IMR-90 (cell line): ENCODE measurements at regions not wholly inside any gene's neighbourhood (a gene's known extent, or its start where the extent isn't known, plus 50 kb on each side); places are given as distances from the start of the nearest gene placed in this dataset.

Source experiments
- ATAC-seq: fragments of 200-7000 bp; cut with Tn5 transposase; 2 replicates; pipeline ENCODE4 v1.9.1; 2020; ENCODE audit warnings: low read depth, mild to moderate bottlenecking, moderate library complexity
- BruUV-seq: library from RNA; stranded (reverse); fragments of 400-500 nt; replicated peaks from 2 replicates; lab custom pipeline; 2021; lab: Mats Ljungman, UMichigan
- CTCF ChIA-PET: fragments of 300-600 bp; formaldehyde crosslinking; extraction: SDS; loops from one replicate; lab custom pipeline; 2021; ENCODE audit warnings: antibody characterized with exemption; lab: Yijun Ruan, JAX
- POLR2A ChIA-PET: fragments of 300-600 bp; sonication (Branson Sonifier 250); formaldehyde crosslinking; loops from one replicate; lab custom pipeline; 2022; ENCODE audit warnings: antibody characterized with exemption; ENCODE audit not compliant: unreplicated experiment; lab: Charles Lee
- DNase-seq: peaks from one replicate; pipeline ENCODE4 v3.0.0; 2013
- H2AFZ ChIP-seq: replicated peaks from 2 replicates; pipeline ENCODE3; 2013; ENCODE audit warnings: low read length, mild to moderate bottlenecking; ENCODE audit not compliant: poor library complexity
- H2AK5ac ChIP-seq: 2 replicates; pipeline ENCODE4 v1.6.1; 2013; ENCODE audit warnings: low read depth, low read length, inconsistent platforms
- H2AK9ac ChIP-seq: replicated peaks from 2 replicates; pipeline ENCODE3; 2013; ENCODE audit warnings: mild to moderate bottlenecking, low read depth, low read length, moderate library complexity; ENCODE audit not compliant: poor library complexity
- H2BK120ac ChIP-seq: 2 replicates; pipeline ENCODE4 v1.6.1; 2013; ENCODE audit warnings: low read depth, low read length, inconsistent platforms
- H2BK15ac ChIP-seq: 3 replicates; pipeline ENCODE4 v1.6.1; 2013; ENCODE audit warnings: low read depth, low read length, inconsistent platforms
- H2BK20ac ChIP-seq: 2 replicates; pipeline ENCODE4 v1.6.1; 2013; ENCODE audit warnings: low read depth, mild to moderate bottlenecking, inconsistent platforms, low read length, moderate library complexity
- H2BK5ac ChIP-seq: 2 replicates; pipeline ENCODE4 v1.6.1; 2013; ENCODE audit warnings: mild to moderate bottlenecking, low read depth, low read length, inconsistent platforms; ENCODE audit not compliant: poor library complexity, severe bottlenecking
- H3K14ac ChIP-seq: replicated peaks from 2 replicates; pipeline ENCODE4 v1.6.1; 2013; ENCODE audit warnings: low read depth, low read length, inconsistent platforms
- H3K18ac ChIP-seq: 2 replicates; pipeline ENCODE4 v1.6.1; 2013; ENCODE audit warnings: low read depth, low read length, control low read depth
- H3K23ac ChIP-seq: 2 replicates; pipeline ENCODE4 v1.6.1; 2013; ENCODE audit warnings: low read depth, low read length, inconsistent platforms
- H3K27ac ChIP-seq: 2 replicates; pipeline ENCODE4 v1.5.1; 2013; ENCODE audit warnings: mild to moderate bottlenecking, control low read depth, low read length; ENCODE audit not compliant: insufficient read depth
- H3K27me3 ChIP-seq: 2 replicates; pipeline ENCODE4 v1.6.1; 2013; ENCODE audit warnings: low read length; ENCODE audit not compliant: control insufficient read depth, insufficient read depth
- H3K36me3 ChIP-seq: 2 replicates; pipeline ENCODE4 v1.6.1; 2013; ENCODE audit warnings: low read length, mixed read lengths; ENCODE audit not compliant: control insufficient read depth, insufficient read depth
- H3K4ac ChIP-seq: 2 replicates; pipeline ENCODE4 v1.6.1; 2013; ENCODE audit warnings: low read depth, low read length, inconsistent platforms
- H3K4me1 ChIP-seq: 2 replicates; pipeline ENCODE4 v1.6.1; 2013; ENCODE audit warnings: low read length, mixed read lengths; ENCODE audit not compliant: control insufficient read depth, insufficient read depth
- H3K4me2 ChIP-seq: 2 replicates; pipeline ENCODE4 v1.6.1; 2013; ENCODE audit warnings: low read depth, mild to moderate bottlenecking, control low read depth, low read length, moderate library complexity
- H3K4me3 ChIP-seq: 2 replicates; pipeline ENCODE4 v1.5.1; 2013; ENCODE audit warnings: low read depth, mild to moderate bottlenecking, control low read depth, low read length, moderate library complexity; ENCODE audit not compliant: insufficient read depth
- H3K56ac ChIP-seq: 2 replicates; pipeline ENCODE4 v1.6.1; 2013; ENCODE audit warnings: low read length, inconsistent platforms; ENCODE audit not compliant: insufficient read depth; ENCODE audit errors: extremely low read depth
- H3K79me1 ChIP-seq, 2 experiments: 2 replicates each; pipeline ENCODE4 v1.6.1; 2013; ENCODE audit warnings: low read length in 2 of 2, inconsistent platforms in 1 of 2, low read depth in 1 of 2
- H3K9ac ChIP-seq: 2 replicates; pipeline ENCODE4 v1.6.1; 2013; ENCODE audit warnings: low read depth, low read length, control low read depth
- H3K9me1 ChIP-seq: 2 replicates; pipeline ENCODE4 v1.6.1; 2013; ENCODE audit warnings: low read length, inconsistent platforms; ENCODE audit not compliant: insufficient read depth
- H3K9me3 ChIP-seq: 2 replicates; pipeline ENCODE4 v1.6.1; 2013; ENCODE audit warnings: low read length; ENCODE audit not compliant: control insufficient read depth, insufficient read depth
- H4K20me1 ChIP-seq: 2 replicates; pipeline ENCODE4 v1.6.1; 2013; ENCODE audit warnings: low read length, inconsistent platforms; ENCODE audit not compliant: insufficient read depth
- H4K5ac ChIP-seq: 2 replicates; pipeline ENCODE4 v1.6.1; 2013; ENCODE audit warnings: mild to moderate bottlenecking, low read depth, low read length, control low read depth
- H4K8ac ChIP-seq, 2 experiments: 2 replicates each; pipeline ENCODE4 v1.6.1; 2013; ENCODE audit warnings: low read depth in 2 of 2, low read length in 2 of 2, control low read depth in 1 of 2, inconsistent platforms in 1 of 2
- H4K91ac ChIP-seq: 2 replicates; pipeline ENCODE4 v1.6.1; 2013; ENCODE audit warnings: low read depth, low read length, inconsistent platforms; ENCODE audit not compliant: insufficient read depth
- FOS ChIP-seq: fragments of 150-350 bp; IDR thresholded peaks from 2 replicates; pipeline ENCODE4 v1.6.1; 2016; ENCODE audit warnings: low read depth, low read length
- MAZ ChIP-seq: IDR thresholded peaks from 2 replicates; pipeline ENCODE4 v1.6.1; 2012; ENCODE audit warnings: low read depth, mild to moderate bottlenecking, low read length, improper control_type of control experiment, moderate library complexity, borderline replicate concordance
- WGBS, 2 experiments: methylation state at CpG; one replicate each; pipeline versions ENCODE4 v1.1.5 to v1.1.7; 2013; ENCODE audit warnings: missing lambda C conversion rate in 2 of 2; ENCODE audit not compliant: insufficient read length in 1 of 2; ENCODE audit errors: extremely low coverage in 2 of 2; 5-methylcytosine and 5-hydroxymethylcytosine counted together
- dilution Hi-C: fragments of 300-500 bp; cut with HindIII; formaldehyde crosslinking; loops from one replicate; pipeline ENCODE4 v1.14.3; 2018; ENCODE audit warnings: low sequenced_read_pairs; ENCODE audit not compliant: unreplicated experiment
- in situ Hi-C: fragments of 300-500 bp; cut with MboI; formaldehyde crosslinking; loops from 3 replicates; pipeline ENCODE4 v1.14.3; 2019; ENCODE audit warnings: low sequenced_read_pairs, inconsistent platforms, mixed read lengths
- intact Hi-C: fragments of 100-400 bp; cut with micrococcal nuclease; formaldehyde crosslinking; loops from 2 replicates; pipeline ENCODE4 v1.10.0; 2022

GRCh38 chr7:22589641-22590201 is 89.7 kb upstream of the STEAP1B start:
- POLR2A ChIA-PET: no interaction called here
- peaks cover 11% of the 10 kb centered on the region for H3K4me1 ChIP-seq
- peak overlapping the region; percentile 27; the same call in 1 of the 2 replicates for H2AK5ac ChIP-seq
- H3K18ac ChIP-seq: peak overlapping the region; percentile 16
- H3K9me3 ChIP-seq: no peaks in the 10 kb centered on the region
- peak overlapping the region; percentile 33 for H2AK9ac ChIP-seq
- peak overlapping the region; percentile 53; the same call in 1 of the 2 replicates for H2BK20ac ChIP-seq
- H3K4ac ChIP-seq: peak overlapping the region; percentile 75
- peak overlapping the region; percentile 17; the same call in 1 of the 2 replicates for H4K5ac ChIP-seq
- H4K8ac ChIP-seq: peak overlapping the region in 1 of 2 experiments; percentile 41; a peak in 1 of 4 replicates
- no peaks in the 10 kb centered on the region for H3K79me1 ChIP-seq
- peak; percentile 66 for ATAC-seq
- H4K20me1 ChIP-seq: no peaks in the 10 kb centered on the region
- dilution Hi-C loops: no loop called here
- TF ChIP-seq MAZ: peak; percentile 27; the same call in 1 of the 2 replicates
- no peak for TF ChIP-seq FOS
- peak overlapping the region; percentile 13 for H3K4me2 ChIP-seq
- peak overlapping the region; percentile 71 for H2AFZ ChIP-seq
- peak; percentile 81 for DNase-seq
- peak overlapping the region; percentile 51; the same call in 1 of the 2 replicates for H2BK120ac ChIP-seq
- BruUV-seq: no TSS peak
- H3K36me3 ChIP-seq: no peaks in the 10 kb centered on the region
- intact Hi-C loops: no loop called here
- no peaks in the 10 kb centered on the region for H3K27me3 ChIP-seq
- H3K27ac ChIP-seq: no peak overlapping the region
- H3K56ac ChIP-seq: no peak overlapping the region
- CTCF ChIA-PET: no interaction called here
- H3K14ac ChIP-seq: peak overlapping the region; percentile 57; the same call in 1 of the 2 replicates
- in situ Hi-C loops: no loop called here
- peaks cover 12% of the 10 kb centered on the region; the same call in 1 of the 2 replicates for H3K9me1 ChIP-seq
- H4K91ac ChIP-seq: no peak overlapping the region
- peak overlapping the region; percentile 66; the same call in 1 of the 3 replicates for H2BK15ac ChIP-seq
- H3K9ac ChIP-seq: no peak overlapping the region
- H2BK5ac ChIP-seq: no peak overlapping the region
- peak overlapping the region; percentile 4; the same call in 1 of the 2 replicates for H3K23ac ChIP-seq
- WGBS, 2 experiments: no CpG with 5 or more reads among the region's 10 CpGs
- no peak overlapping the region for H3K4me3 ChIP-seq
